ENCODE measurements at regions not wholly inside any gene's neighbourhood (a gene's known extent, or its start where the extent isn't known, plus 50 kb on each side); places are given as distances from the start of the nearest gene placed in this dataset.

DNA sequence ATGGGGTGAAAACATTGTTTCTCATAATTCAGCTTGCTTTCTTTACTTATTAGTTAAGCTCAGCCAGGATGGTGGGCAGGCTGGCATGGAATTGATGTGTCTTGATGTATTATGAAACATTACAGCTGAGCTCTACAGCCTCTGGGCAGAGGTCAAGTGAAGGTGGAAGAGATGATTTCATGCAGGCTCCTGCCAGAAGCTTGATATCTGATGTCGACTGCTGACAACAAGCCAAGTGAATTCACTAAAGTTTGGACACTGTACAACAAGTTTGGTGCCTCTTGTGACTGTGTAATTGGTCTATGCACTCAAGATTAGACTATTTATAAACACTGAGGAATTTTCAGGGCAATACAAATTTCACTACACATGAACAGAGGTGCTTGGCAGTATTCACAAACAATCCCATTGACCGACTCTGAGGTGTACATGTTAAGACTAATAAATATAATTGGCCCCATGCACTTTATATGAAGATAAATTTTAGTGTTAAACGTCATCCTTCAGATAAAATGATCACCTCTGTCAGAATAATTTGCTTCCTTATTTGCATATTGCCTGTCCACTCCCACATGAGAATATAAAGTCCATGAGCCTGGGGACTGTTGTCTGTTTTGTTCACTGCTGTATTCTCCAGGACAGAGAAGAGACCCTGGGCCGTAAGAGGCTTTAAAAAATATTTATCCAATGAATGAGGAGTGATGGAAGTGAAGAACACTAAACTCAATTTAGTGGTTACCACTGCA lies 612.2 kb downstream of the IQCM start:
- no peak for TF ChIP-seq EZH2 (IDR thresholded peaks at IDR 0.05; ENCODE audit: insufficient read depth, poor library complexity, severe bottlenecking)
- TF ChIP-seq EZH2phosphoT487 (IDR thresholded peaks at IDR 0.05; ENCODE audit: insufficient read depth, low read depth), result no peak
